ENCODE measurements at regions not wholly inside any gene's neighbourhood (a gene's known extent, or its start where the extent isn't known, plus 50 kb on each side); places are given as distances from the start of the nearest gene placed in this dataset.
A peak's percentile ranks its signal among the peaks of the same experiment; 100 is the strongest.
"Not testable (repeated sequence)": the region's sequence is repeated elsewhere in the genome, so short reads cannot be mapped to it uniquely, and the experiment has no call there.

DNA sequence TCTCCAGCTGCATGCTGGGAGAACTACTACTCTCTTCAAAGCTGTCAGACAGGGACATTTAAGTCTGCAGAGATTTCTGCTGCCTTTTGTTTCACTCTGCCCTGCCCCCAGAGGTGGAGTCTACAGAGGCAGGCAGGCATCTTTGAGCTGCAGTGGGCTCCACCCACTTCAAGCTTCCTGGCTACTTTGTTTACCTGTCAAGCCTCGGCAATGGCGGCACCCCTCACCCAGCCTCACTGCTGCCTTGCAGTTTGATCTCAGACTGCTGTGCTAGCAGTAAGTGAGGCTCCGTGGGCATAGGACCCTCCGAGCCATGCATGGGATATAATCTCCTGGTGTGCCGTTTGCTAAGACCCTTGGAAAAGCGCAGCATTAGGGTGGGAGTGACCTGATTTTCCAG, 61.7 kb downstream of the DMRTA1 start:
- H3K9me2 ChIP-seq (ENCODE audit: insufficient read depth, low read length); DNase-seq (ENCODE audit: low spot score); BruUV-seq (replicated peaks); H3K27ac ChIP-seq (ENCODE audit: low read depth, low read length, poor library complexity, severe bottlenecking); CTCF ChIA-PET (ENCODE audit: unreplicated experiment); intact Hi-C loops (cut with micrococcal nuclease; ENCODE audit: unreplicated experiment); H3K4me2 ChIP-seq (ENCODE audit: low read length); H4K20me1 ChIP-seq (ENCODE audit: insufficient read depth, low read length); H3K79me2 ChIP-seq (ENCODE audit: insufficient read depth, low read depth, low read length); H2AFZ ChIP-seq (ENCODE audit: low read length); H3K4me3 ChIP-seq (ENCODE audit: low read depth, low read length, poor library complexity, severe bottlenecking): not testable (repeated sequence)
- Histone ChIP-seq H3K4me1 (ENCODE audit: insufficient read depth, low read length, poor library complexity, severe bottlenecking) (peaks cover 26% of the 10 kb centered on the region), H3K9me3 (ENCODE audit: low read length) (peaks cover 22% of the 10 kb centered on the region; the same call in 1 of the 2 replicates), H3K36me3 (ENCODE audit: insufficient read depth, low read length) (peaks cover 32% of the 10 kb centered on the region)
- POLR2A ChIA-PET = interaction anchor here (1.3 to 1.4 kb wide), 2 partner anchors 8 to 14 kb away, joined by 3 to 6 read pairs; no protein-coding TSS in a partner anchor

DNA sequence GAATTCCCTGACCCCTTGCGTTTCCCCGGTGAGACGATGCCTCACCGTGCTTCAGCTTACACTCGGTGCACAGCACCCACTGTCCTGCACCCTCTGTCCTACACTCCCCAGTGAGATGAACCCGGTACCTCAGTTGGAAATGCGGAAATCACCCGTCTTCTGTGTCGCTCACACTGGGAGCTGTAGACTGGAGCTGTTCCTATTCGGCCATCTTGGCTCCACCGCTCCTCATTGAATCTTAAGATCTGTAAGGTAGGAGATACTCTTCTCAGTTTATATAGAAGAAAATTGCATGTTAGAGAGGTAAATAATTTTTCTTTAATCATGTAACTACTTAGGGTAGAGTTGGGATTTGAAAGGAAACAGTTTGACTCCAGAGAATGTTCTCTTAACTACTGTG, 62.2 kb downstream of the DMRTA1 start:
- no TSS peak for BruUV-seq (replicated peaks)
- CTCF ChIA-PET (ENCODE audit: unreplicated experiment) = no interaction called here
- Histone ChIP-seq H2AFZ (ENCODE audit: low read length) (no peak overlapping the region), H3K4me1 (ENCODE audit: insufficient read depth, low read length, poor library complexity, severe bottlenecking) (peaks cover 31% of the 10 kb centered on the region), H3K9me3 (ENCODE audit: low read length) (peaks cover 22% of the 10 kb centered on the region; the same call in 1 of the 2 replicates), H3K9me2 (ENCODE audit: insufficient read depth, low read length) (no peaks in the 10 kb centered on the region), H3K4me3 (ENCODE audit: low read depth, low read length, poor library complexity, severe bottlenecking) (no peak overlapping the region), H3K27ac (ENCODE audit: low read depth, low read length, poor library complexity, severe bottlenecking) (no peak overlapping the region), H3K36me3 (ENCODE audit: insufficient read depth, low read length) (peaks cover 35% of the 10 kb centered on the region), H3K79me2 (ENCODE audit: insufficient read depth, low read depth, low read length) (no peaks in the 10 kb centered on the region), H3K4me2 (ENCODE audit: low read length) (no peak overlapping the region), H4K20me1 (ENCODE audit: insufficient read depth, low read length) (no peaks in the 10 kb centered on the region)
- no peak for TF ChIP-seq EZH2phosphoT487 (IDR thresholded peaks at IDR 0.05; ENCODE audit: borderline replicate concordance, low read depth, low read length)
- TF ChIP-seq, protein P1, sequence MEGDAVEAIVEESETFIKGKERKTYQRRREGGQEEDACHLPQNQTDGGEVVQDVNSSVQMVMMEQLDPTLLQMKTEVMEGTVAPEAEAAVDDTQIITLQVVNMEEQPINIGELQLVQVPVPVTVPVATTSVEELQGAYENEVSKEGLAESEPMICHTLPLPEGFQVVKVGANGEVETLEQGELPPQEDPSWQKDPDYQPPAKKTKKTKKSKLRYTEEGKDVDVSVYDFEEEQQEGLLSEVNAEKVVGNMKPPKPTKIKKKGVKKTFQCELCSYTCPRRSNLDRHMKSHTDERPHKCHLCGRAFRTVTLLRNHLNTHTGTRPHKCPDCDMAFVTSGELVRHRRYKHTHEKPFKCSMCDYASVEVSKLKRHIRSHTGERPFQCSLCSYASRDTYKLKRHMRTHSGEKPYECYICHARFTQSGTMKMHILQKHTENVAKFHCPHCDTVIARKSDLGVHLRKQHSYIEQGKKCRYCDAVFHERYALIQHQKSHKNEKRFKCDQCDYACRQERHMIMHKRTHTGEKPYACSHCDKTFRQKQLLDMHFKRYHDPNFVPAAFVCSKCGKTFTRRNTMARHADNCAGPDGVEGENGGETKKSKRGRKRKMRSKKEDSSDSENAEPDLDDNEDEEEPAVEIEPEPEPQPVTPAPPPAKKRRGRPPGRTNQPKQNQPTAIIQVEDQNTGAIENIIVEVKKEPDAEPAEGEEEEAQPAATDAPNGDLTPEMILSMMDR (conservative IDR thresholded peaks at IDR 0.05; ENCODE audit: low read length) = no peak
- no peak for DNase-seq (ENCODE audit: low spot score)
- POLR2A ChIA-PET = interaction anchor here (1.3 kb wide), 1 partner anchor 7 kb away, joined by 3 read pairs; no protein-coding TSS in a partner anchor
- intact Hi-C loops (cut with micrococcal nuclease; ENCODE audit: unreplicated experiment) = no loop called here

DNA sequence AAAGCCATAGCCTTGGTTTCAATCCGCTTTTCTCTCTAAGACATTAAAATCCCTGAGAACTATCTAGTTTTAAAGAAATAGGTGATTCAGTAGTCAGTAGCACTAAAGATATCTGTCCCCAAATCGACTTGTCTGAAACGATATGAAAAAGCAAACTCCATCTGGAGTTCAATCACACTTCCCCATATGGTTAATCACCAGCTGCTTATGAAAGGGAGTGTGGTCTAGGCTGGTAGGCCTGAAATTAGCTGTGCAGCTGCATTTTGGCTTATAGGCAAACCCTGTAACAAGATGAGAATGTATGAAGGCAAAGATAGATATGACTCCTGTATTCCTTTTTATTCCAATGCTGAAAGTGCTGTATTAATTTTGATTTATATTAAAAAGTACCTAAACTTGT, 65.9 kb downstream of the DMRTA1 start:
- BruUV-seq (replicated peaks) = no TSS peak
- intact Hi-C loops (cut with micrococcal nuclease; ENCODE audit: unreplicated experiment) = loop anchor here (5.0 to 10.0 kb wide), 3 partner anchors 40 to 708 kb away; partner anchors contain the start of genes CDKN2A, CDKN2B-AS1 and MTAP
- peak; percentile 95 for DNase-seq (ENCODE audit: low spot score)

More for the DNA sequence above, 65.9 kb downstream of the DMRTA1 start:
- H3K4me3 ChIP-seq (ENCODE audit: low read depth, low read length, poor library complexity, severe bottlenecking) = peak overlapping the region; percentile 19
- TF ChIP-seq EZH2phosphoT487 (IDR thresholded peaks at IDR 0.05; ENCODE audit: borderline replicate concordance, low read depth, low read length) = no peak
- TF ChIP-seq, protein P1 (conservative IDR thresholded peaks at IDR 0.05; ENCODE audit: low read length) = no peak
- no peaks in the 10 kb centered on the region for H4K20me1 ChIP-seq (ENCODE audit: insufficient read depth, low read length)
- peak overlapping the region; percentile 5; the same call in 1 of the 2 replicates for H2AFZ ChIP-seq (ENCODE audit: low read length)
- H3K4me2 ChIP-seq (ENCODE audit: low read length) = peak overlapping the region; percentile 57
- peaks cover 41% of the 10 kb centered on the region for H3K36me3 ChIP-seq (ENCODE audit: insufficient read depth, low read length)
- H3K9me2 ChIP-seq (ENCODE audit: insufficient read depth, low read length) = no peaks in the 10 kb centered on the region
- CTCF ChIA-PET (ENCODE audit: unreplicated experiment) = no interaction called here
- H3K79me2 ChIP-seq (ENCODE audit: insufficient read depth, low read depth, low read length) = no peaks in the 10 kb centered on the region
- H3K4me1 ChIP-seq (ENCODE audit: insufficient read depth, low read length, poor library complexity, severe bottlenecking) = peaks cover 66% of the 10 kb centered on the region
- H3K27ac ChIP-seq (ENCODE audit: low read depth, low read length, poor library complexity, severe bottlenecking) = peak overlapping the region; percentile 94
- POLR2A ChIA-PET = interaction anchor here (0.6 to 4.5 kb wide), 5 partner anchors 10 to 52 kb away, joined by 3 to 21 read pairs (median 4); no protein-coding TSS in a partner anchor
- peaks cover 22% of the 10 kb centered on the region; the same call in 1 of the 2 replicates for H3K9me3 ChIP-seq (ENCODE audit: low read length)

All from OCI-LY7 (cell line).